Astrocyte (in vitro differentiated cells and primary cell): ENCODE measurements at regions not wholly inside any gene's neighbourhood (a gene's known extent, or its start where the extent isn't known, plus 50 kb on each side); places are given as distances from the start of the nearest gene placed in this dataset.

Experiments used
- DNase-seq: peaks from one replicate; pipeline ENCODE4 v3.0.0-alpha.2; 2010; ENCODE audit warnings: low read depth
- FAIRE-seq: peaks from 2 replicates; lab custom pipeline; 2011; peaks lifted over from hg19 to GRCh38; lab: Jason Lieb, UNC
- H2AFZ ChIP-seq: 2 replicates; pipeline ENCODE4 v1.6.0; 2012; ENCODE audit warnings: low read depth, low read length, inconsistent platforms
- H3K27ac ChIP-seq: 2 replicates; pipeline ENCODE4 v1.5.1; 2011; ENCODE audit warnings: low read depth, low read length, inconsistent platforms
- H3K27me3 ChIP-seq: 2 replicates; pipeline ENCODE4 v1.6.0; 2011; ENCODE audit warnings: low read length, inconsistent platforms; ENCODE audit not compliant: insufficient read depth
- H3K36me3 ChIP-seq: 2 replicates; pipeline ENCODE4 v1.5.1; 2011; ENCODE audit warnings: low read length, inconsistent platforms; ENCODE audit not compliant: insufficient read depth
- H3K4me1 ChIP-seq: 2 replicates; pipeline ENCODE4 v1.5.1; 2011; ENCODE audit warnings: low read length, inconsistent platforms; ENCODE audit not compliant: insufficient read depth
- H3K4me2 ChIP-seq: 2 replicates; pipeline ENCODE4 v1.6.0; 2012; ENCODE audit warnings: low read length, inconsistent platforms
- H3K4me3 ChIP-seq: 2 replicates; pipeline ENCODE4 v1.5.1; 2011; ENCODE audit warnings: low read depth, mild to moderate bottlenecking, low read length, inconsistent platforms; ENCODE audit not compliant: insufficient read depth
- H3K79me2 ChIP-seq: 2 replicates; pipeline ENCODE4 v1.6.0; 2012; ENCODE audit warnings: mild to moderate bottlenecking, low read length, inconsistent platforms; ENCODE audit not compliant: insufficient read depth
- H3K9ac ChIP-seq: 2 replicates; pipeline ENCODE4 v1.6.0; 2012; ENCODE audit warnings: mild to moderate bottlenecking, low read length, inconsistent platforms
- H3K9me3 ChIP-seq: 2 replicates; pipeline ENCODE4 v1.5.1; 2012; ENCODE audit warnings: low read depth, mild to moderate bottlenecking, low read length, inconsistent platforms; ENCODE audit not compliant: insufficient read depth
- H4K20me1 ChIP-seq: 2 replicates; pipeline ENCODE4 v1.6.0; 2012; ENCODE audit warnings: low read length, inconsistent platforms; ENCODE audit not compliant: insufficient read depth
- H3K27ac Mint-ChIP-seq: one replicate; pipeline ENCODE4 v1.8.0; 2021; ENCODE audit warnings: mild to moderate bottlenecking, mixed read lengths; ENCODE audit not compliant: unreplicated experiment
- H3K27me3 Mint-ChIP-seq: one replicate; pipeline ENCODE4 v1.8.0; 2021; ENCODE audit warnings: low read depth, mixed read lengths; ENCODE audit not compliant: unreplicated experiment
- H3K36me3 Mint-ChIP-seq: one replicate; pipeline ENCODE4 v1.8.0; 2021; ENCODE audit warnings: low read depth, mixed read lengths; ENCODE audit not compliant: unreplicated experiment
- H3K4me1 Mint-ChIP-seq: one replicate; pipeline ENCODE4 v1.8.0; 2021; ENCODE audit warnings: low read depth, mixed read lengths; ENCODE audit not compliant: unreplicated experiment
- H3K4me3 Mint-ChIP-seq: one replicate; pipeline ENCODE4 v1.8.0; 2021; ENCODE audit warnings: mild to moderate bottlenecking, moderate library complexity, mixed read lengths; ENCODE audit not compliant: unreplicated experiment
- H3K9me3 Mint-ChIP-seq: one replicate; pipeline ENCODE4 v1.8.0; 2021; ENCODE audit warnings: mild to moderate bottlenecking, mixed read lengths; ENCODE audit not compliant: unreplicated experiment
- CTCF ChIP-seq: IDR thresholded peaks from 2 replicates; pipeline ENCODE4 v1.5.1; 2011; ENCODE audit warnings: low read depth, mild to moderate bottlenecking, inconsistent platforms, low read length, moderate library complexity; ENCODE audit not compliant: insufficient read depth
- EZH2 ChIP-seq: IDR thresholded peaks from 2 replicates; pipeline ENCODE4 v1.6.1; 2012; ENCODE audit warnings: mild to moderate bottlenecking, low read length, inconsistent platforms; ENCODE audit not compliant: insufficient read depth

- H3K36me3 Mint-ChIP-seq: no peaks in the 10 kb centered on the region
- H3K4me3 Mint-ChIP-seq: peak overlapping the region; percentile 66
- H3K9me3 Mint-ChIP-seq: peaks cover 8% of the 10 kb centered on the region
- TF ChIP-seq EZH2 (no peak), CTCF (no peak)
- H3K9ac ChIP-seq: peak overlapping the region; percentile 79
- H3K4me3 ChIP-seq: no peak overlapping the region
- FAIRE-seq (no peak), DNase-seq (no peak)
- H4K20me1 ChIP-seq: no peaks in the 10 kb centered on the region
- H3K4me2 ChIP-seq: peak overlapping the region; percentile 82
- peak overlapping the region; percentile 26 for H2AFZ ChIP-seq
- H3K27ac ChIP-seq: peak overlapping the region; percentile 95
- H3K36me3 ChIP-seq: no peaks in the 10 kb centered on the region
- no peaks in the 10 kb centered on the region for H3K9me3 ChIP-seq
- no peaks in the 10 kb centered on the region for H3K27me3 ChIP-seq
- H3K4me1 Mint-ChIP-seq: peaks cover 42% of the 10 kb centered on the region
- H3K4me1 ChIP-seq: peaks cover 57% of the 10 kb centered on the region
- no peaks in the 10 kb centered on the region for H3K79me2 ChIP-seq
- peak overlapping the region; percentile 54 for H3K27ac Mint-ChIP-seq
- H3K27me3 Mint-ChIP-seq: no peaks in the 10 kb centered on the region
Observed at GRCh38 chr18:70423120-70423519, 134.3 kb downstream of the SOCS6 start.

- H3K27me3 ChIP-seq: no peaks in the 10 kb centered on the region
- no peak overlapping the region for H2AFZ ChIP-seq
- Mint-ChIP-seq H3K4me1 (peaks cover 42% of the 10 kb centered on the region), H3K27me3 (no peaks in the 10 kb centered on the region), H3K27ac (peak overlapping the region; percentile 87), H3K4me3 (no peak overlapping the region), H3K36me3 (no peaks in the 10 kb centered on the region), H3K9me3 (peaks cover 8% of the 10 kb centered on the region)
- H3K9ac ChIP-seq: peak overlapping the region; percentile 79
- H3K9me3 ChIP-seq: no peaks in the 10 kb centered on the region
- H3K4me3 ChIP-seq: no peak overlapping the region
- no peaks in the 10 kb centered on the region for H4K20me1 ChIP-seq
- peaks cover 57% of the 10 kb centered on the region for H3K4me1 ChIP-seq
- no peaks in the 10 kb centered on the region for H3K79me2 ChIP-seq
- H3K4me2 ChIP-seq: peak overlapping the region; percentile 82
- H3K36me3 ChIP-seq: no peaks in the 10 kb centered on the region
- peak; percentile 5 for FAIRE-seq
- peak; percentile 77 for DNase-seq
- TF ChIP-seq EZH2: no peak
- H3K27ac ChIP-seq: peak overlapping the region; percentile 95
Observed at GRCh38 chr18:70422391-70422965, 133.6 kb downstream of the SOCS6 start.

GRCh38 chr18:70421471-70422390 lies 132.9 kb downstream of the SOCS6 start:
- H3K27ac Mint-ChIP-seq: peak overlapping the region; percentile 87
- Histone ChIP-seq H3K9me3 (no peaks in the 10 kb centered on the region), H3K36me3 (no peaks in the 10 kb centered on the region), H3K4me1 (peaks cover 57% of the 10 kb centered on the region), H3K4me3 (peak overlapping the region; percentile 50), H3K4me2 (peak overlapping the region; percentile 82), H3K27ac (peak overlapping the region; percentile 95), H2AFZ (no peak overlapping the region), H3K9ac (peak overlapping the region; percentile 79), H3K27me3 (no peaks in the 10 kb centered on the region), H3K79me2 (no peaks in the 10 kb centered on the region), H4K20me1 (no peaks in the 10 kb centered on the region)
- H3K4me3 Mint-ChIP-seq: no peak overlapping the region
- DNase-seq (peak; percentile 96), FAIRE-seq (peak; percentile 80)
- TF ChIP-seq EZH2 (no peak), CTCF (no peak)
- no peaks in the 10 kb centered on the region for H3K36me3 Mint-ChIP-seq
- peaks cover 8% of the 10 kb centered on the region for H3K9me3 Mint-ChIP-seq
- no peaks in the 10 kb centered on the region for H3K27me3 Mint-ChIP-seq
- peaks cover 42% of the 10 kb centered on the region for H3K4me1 Mint-ChIP-seq
